Rectal smooth muscle tissue (tissue), 1 donor: ENCODE measurements at regions not wholly inside any gene's neighbourhood (a gene's known extent, or its start where the extent isn't known, plus 50 kb on each side); places are given as distances from the start of the nearest gene placed in this dataset.

Experiments used
- H3K27ac ChIP-seq: one replicate; pipeline ENCODE4 v1.7.0; 2013; ENCODE audit warnings: low read depth, low read length, inconsistent platforms
- H3K27me3 ChIP-seq: one replicate; pipeline ENCODE4 v1.7.0; 2013; ENCODE audit warnings: low read length; ENCODE audit not compliant: control insufficient read depth, insufficient read depth
- H3K36me3 ChIP-seq: one replicate; pipeline ENCODE4 v1.7.0; 2013; ENCODE audit warnings: low read length; ENCODE audit not compliant: control insufficient read depth, insufficient read depth
- H3K4me1 ChIP-seq: one replicate; pipeline ENCODE4 v1.7.0; 2013; ENCODE audit warnings: low read length; ENCODE audit not compliant: control insufficient read depth, insufficient read depth
- H3K4me3 ChIP-seq: one replicate; pipeline ENCODE4 v1.7.0; 2013; ENCODE audit warnings: low read length
- H3K9ac ChIP-seq: one replicate; pipeline ENCODE4 v1.7.0; 2013; ENCODE audit warnings: low read length

DNA sequence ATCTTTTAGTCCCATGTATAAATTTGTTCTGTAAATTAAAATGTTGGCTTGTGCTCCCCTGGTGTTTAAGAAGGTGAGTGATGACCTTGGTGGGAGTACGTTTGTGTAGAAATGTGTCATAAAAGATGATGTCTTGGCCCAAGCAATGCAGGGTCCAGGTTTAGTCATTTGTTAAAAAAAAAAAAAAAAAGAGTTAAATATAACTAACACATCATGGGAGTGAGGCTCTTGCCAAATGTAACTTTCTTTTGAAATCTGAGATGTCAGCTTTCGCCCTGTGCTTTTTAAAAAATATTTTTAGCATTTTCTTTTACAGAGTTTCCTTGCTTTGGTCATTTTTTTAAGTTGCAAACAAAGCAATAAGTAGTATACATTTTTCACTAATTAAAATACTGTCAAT, 135.6 kb downstream of the FBXO8 start:
- Histone ChIP-seq H3K4me1 (peaks cover 23% of the 10 kb centered on the region), H3K27me3 (no peaks in the 10 kb centered on the region), H3K27ac (peak overlapping the region; percentile 64), H3K9ac (no peak overlapping the region), H3K36me3 (no peaks in the 10 kb centered on the region), H3K4me3 (no peak overlapping the region)

DNA sequence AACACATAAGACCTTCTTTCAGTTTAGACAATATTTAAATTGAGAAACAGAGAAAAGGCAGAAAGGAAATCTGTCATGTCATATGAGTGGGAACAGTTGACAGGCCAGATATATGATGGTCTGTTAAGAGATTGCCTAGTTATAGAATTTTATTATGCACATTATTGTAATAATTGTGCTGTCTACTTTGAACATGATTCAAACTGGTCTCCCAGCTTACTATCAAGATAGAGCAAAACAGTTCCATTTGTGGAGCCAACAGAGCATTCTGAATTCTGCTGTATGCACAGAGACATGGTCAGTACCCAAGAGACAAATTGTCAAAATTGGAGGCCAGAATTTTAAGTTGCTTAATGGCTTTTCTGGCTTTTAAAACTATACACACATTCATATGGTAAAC, 139.4 kb downstream of the FBXO8 start:
- peaks cover 19% of the 10 kb centered on the region for H3K4me1 ChIP-seq
- no peak overlapping the region for H3K4me3 ChIP-seq
- no peaks in the 10 kb centered on the region for H3K27me3 ChIP-seq
- H3K36me3 ChIP-seq = no peaks in the 10 kb centered on the region
- no peak overlapping the region for H3K27ac ChIP-seq
- no peak overlapping the region for H3K9ac ChIP-seq

DNA sequence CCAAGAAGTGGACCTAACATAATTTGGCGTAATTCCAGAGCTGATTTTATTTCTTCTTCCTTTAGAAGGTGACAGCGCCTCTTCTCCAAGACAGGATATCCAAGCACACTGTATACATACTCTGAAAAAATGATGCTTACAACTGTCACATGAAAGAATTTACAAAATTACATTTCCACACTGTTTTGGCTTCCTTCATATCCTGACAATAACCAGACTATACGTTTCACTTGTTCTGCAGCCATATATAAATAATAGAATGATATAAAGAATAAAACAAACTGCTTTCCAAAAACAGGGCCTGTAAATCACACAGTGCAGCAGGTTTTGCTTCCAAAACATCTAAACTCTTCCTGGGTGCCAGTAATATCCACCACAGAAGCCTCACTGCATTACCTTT, 141.6 kb downstream of the FBXO8 start:
- H3K4me1 ChIP-seq = peaks cover 6% of the 10 kb centered on the region
- no peak overlapping the region for H3K27ac ChIP-seq
- H3K4me3 ChIP-seq = no peak overlapping the region
- H3K36me3 ChIP-seq = no peaks in the 10 kb centered on the region
- no peak overlapping the region for H3K9ac ChIP-seq
- no peaks in the 10 kb centered on the region for H3K27me3 ChIP-seq

DNA sequence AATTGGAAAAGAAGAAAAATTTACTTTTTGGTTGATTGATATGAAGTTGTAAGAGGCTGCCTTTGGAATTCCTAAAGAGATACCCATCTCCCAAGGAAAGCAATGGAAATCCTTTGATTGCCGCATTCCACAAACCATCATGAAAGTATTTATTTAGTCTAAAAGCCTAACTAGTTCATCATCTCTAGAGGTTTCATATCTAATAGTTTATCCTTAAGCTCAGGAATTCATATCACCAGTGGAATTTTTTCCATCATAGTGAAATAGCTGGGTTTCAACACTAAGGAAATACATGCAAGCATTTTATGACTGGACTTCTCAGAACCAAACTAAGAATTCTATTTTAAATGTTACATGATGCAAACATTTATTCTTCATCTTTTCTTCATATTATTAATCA, 144.9 kb downstream of the FBXO8 start:
- H3K27ac ChIP-seq = no peak overlapping the region
- H3K4me3 ChIP-seq = no peak overlapping the region
- H3K27me3 ChIP-seq = no peaks in the 10 kb centered on the region
- H3K9ac ChIP-seq = no peak overlapping the region
- H3K36me3 ChIP-seq = no peaks in the 10 kb centered on the region
- peaks cover 8% of the 10 kb centered on the region for H3K4me1 ChIP-seq

DNA sequence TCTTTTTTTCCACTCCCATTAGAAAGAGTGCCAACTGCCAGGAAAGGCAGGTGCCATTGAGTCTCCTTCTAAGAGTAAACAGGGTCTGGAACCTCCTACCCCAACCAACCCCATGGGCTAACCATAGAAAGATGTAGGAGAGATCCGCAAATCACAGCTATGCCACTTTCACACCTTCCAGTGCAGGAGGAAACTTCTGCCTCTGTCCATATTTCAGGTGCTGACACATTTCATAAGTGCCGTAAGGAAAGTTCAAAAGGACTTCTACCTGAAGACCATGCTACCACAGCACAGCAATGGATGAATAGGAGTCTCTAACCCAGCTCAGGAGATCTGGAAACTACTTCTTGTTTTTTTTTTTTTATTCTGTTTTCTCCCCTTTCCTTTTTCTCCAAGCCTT, 145.8 kb downstream of the FBXO8 start:
- no peaks in the 10 kb centered on the region for H3K36me3 ChIP-seq
- no peak overlapping the region for H3K4me3 ChIP-seq
- H3K4me1 ChIP-seq = peaks cover 8% of the 10 kb centered on the region
- H3K27ac ChIP-seq = peak overlapping the region; percentile 38
- no peak overlapping the region for H3K9ac ChIP-seq
- no peaks in the 10 kb centered on the region for H3K27me3 ChIP-seq

DNA sequence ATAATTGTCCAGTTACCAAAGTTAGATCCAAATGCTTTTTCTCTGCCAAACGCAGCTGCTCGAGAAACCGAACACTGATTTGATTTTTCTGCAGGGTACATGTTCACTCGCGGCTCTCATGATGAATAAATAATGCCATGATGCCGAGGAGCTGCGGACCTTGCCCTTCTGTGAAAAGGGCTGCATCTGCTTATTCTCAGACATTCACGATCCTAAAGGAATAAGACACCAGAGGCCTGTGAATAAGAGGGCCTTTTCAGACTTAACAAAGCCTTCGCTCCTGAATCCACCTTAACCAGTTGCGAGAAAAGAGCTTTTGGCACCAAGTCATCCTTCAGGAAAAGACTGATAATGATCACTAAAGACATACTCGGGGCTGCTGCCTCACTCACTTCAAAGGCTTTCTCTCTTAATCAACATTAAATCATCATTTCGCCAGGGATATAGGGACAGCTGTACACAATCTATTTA, 147.5 kb downstream of the FBXO8 start:
- no peaks in the 10 kb centered on the region for H3K36me3 ChIP-seq
- H3K27ac ChIP-seq = peak overlapping the region; percentile 79
- H3K27me3 ChIP-seq = no peaks in the 10 kb centered on the region
- H3K4me1 ChIP-seq = peaks cover 4% of the 10 kb centered on the region
- no peak overlapping the region for H3K9ac ChIP-seq
- peak overlapping the region; percentile 22 for H3K4me3 ChIP-seq

DNA sequence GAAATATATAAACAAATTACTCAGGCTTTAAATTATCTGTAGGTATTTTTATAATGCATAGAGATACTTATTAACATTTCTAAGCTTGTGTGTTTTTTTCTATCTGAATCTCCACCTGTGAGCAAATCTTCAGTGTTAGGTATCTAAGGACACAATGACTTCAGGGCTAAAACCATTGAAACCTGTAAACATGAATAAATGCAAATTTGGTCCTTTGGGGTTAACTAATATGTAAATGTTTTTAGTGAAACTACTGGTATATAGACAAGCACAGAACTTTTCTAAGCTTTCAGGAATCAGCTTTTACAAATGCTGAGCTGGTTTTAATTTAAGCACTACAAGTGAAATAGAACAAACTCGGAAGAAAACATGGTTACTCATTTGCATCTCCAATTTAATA, 147.9 kb downstream of the FBXO8 start:
- Histone ChIP-seq H3K9ac (no peak overlapping the region), H3K27me3 (no peaks in the 10 kb centered on the region), H3K27ac (peak overlapping the region; percentile 79), H3K4me3 (no peak overlapping the region), H3K4me1 (peaks cover 4% of the 10 kb centered on the region), H3K36me3 (no peaks in the 10 kb centered on the region)

DNA sequence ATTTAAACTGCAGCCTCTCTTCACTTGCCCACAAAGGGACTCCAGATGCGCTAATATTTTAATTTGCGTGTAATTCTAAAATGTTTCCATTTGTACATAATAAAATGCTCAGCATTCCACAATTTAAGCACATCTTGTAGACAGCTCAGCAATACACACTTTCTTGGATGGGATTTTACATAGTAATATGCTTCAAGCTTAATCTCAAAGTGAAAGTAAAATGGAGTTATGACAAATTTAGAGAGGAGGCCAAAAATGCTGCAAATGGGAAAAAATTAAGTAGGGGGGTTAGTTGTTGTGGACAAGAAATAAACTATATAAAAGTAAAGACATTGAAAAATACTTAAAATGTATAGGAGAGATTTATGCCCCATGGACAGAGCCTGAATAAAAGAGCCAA, 149.1 kb downstream of the FBXO8 start:
- Histone ChIP-seq H3K4me3 (peak overlapping the region; percentile 25), H3K27me3 (no peaks in the 10 kb centered on the region), H3K27ac (peak overlapping the region; percentile 38), H3K36me3 (no peaks in the 10 kb centered on the region), H3K9ac (no peak overlapping the region), H3K4me1 (peaks cover 4% of the 10 kb centered on the region)

DNA sequence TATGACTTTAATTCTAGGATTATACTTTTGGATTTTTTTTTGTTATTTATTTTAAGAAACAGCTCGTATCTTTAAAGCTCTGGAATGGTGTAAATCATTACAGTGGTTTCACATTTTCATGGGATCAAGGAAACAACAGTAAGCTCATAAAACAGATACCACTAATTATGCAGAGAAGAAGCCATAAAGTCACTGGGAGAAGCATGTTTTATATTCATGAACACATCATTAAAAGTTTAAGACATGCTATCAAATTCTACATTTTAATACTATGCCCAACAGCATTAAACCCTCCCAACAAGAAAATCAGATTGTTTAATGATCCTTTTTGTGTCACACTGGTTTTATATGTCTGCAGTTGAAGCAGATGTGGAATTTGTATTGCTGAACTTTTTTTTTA, 149.9 kb downstream of the FBXO8 start:
- H3K27me3 ChIP-seq = no peaks in the 10 kb centered on the region
- peak overlapping the region; percentile 10 for H3K27ac ChIP-seq
- H3K9ac ChIP-seq = no peak overlapping the region
- peaks cover 4% of the 10 kb centered on the region for H3K4me1 ChIP-seq
- no peak overlapping the region for H3K4me3 ChIP-seq
- H3K36me3 ChIP-seq = no peaks in the 10 kb centered on the region

DNA sequence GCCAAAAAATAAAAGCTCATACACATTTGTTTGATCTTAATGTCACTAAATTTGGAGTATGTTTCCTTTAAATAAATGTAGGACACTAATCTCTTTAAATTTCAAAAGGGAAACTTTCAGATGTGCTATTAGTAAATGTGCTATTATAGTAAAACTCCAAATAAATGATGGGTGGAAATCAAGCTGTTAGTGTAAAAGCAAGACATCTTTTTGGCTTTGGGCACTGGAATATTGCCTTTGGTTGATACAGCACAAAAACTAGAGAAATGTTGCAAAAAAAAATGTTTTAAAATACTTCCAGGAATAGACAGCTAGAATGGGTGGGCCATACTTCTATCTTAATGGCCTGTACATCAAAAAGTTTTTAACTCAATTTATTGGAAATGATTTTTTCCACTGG, 151.6 kb downstream of the FBXO8 start:
- Histone ChIP-seq H3K9ac (no peak overlapping the region), H3K27ac (no peak overlapping the region), H3K27me3 (no peaks in the 10 kb centered on the region), H3K4me3 (no peak overlapping the region), H3K4me1 (peaks cover 4% of the 10 kb centered on the region), H3K36me3 (no peaks in the 10 kb centered on the region)

DNA sequence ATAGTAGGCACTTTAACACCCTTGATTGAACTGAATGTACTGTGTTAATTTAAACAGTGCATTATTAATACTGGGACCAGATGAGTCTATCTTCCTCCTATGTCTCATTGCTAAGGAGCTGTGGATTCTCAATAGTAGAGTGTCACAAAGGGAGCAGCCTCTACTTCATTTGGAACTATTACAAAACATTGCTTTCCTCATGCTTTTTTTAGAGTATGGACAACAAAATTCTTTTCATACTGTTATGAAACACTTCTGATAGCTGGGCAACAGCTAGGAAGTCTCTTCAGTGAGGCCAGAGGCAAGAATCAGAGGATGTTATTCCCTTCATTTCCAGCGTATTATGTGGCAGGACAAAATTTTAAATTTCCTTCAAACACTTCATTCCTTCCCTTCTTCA, 160.8 kb downstream of the FBXO8 start:
- no peaks in the 10 kb centered on the region for H3K27me3 ChIP-seq
- no peaks in the 10 kb centered on the region for H3K36me3 ChIP-seq
- peaks cover 12% of the 10 kb centered on the region for H3K4me1 ChIP-seq
- peak overlapping the region; percentile 53 for H3K27ac ChIP-seq
- no peak overlapping the region for H3K9ac ChIP-seq
- no peak overlapping the region for H3K4me3 ChIP-seq

DNA sequence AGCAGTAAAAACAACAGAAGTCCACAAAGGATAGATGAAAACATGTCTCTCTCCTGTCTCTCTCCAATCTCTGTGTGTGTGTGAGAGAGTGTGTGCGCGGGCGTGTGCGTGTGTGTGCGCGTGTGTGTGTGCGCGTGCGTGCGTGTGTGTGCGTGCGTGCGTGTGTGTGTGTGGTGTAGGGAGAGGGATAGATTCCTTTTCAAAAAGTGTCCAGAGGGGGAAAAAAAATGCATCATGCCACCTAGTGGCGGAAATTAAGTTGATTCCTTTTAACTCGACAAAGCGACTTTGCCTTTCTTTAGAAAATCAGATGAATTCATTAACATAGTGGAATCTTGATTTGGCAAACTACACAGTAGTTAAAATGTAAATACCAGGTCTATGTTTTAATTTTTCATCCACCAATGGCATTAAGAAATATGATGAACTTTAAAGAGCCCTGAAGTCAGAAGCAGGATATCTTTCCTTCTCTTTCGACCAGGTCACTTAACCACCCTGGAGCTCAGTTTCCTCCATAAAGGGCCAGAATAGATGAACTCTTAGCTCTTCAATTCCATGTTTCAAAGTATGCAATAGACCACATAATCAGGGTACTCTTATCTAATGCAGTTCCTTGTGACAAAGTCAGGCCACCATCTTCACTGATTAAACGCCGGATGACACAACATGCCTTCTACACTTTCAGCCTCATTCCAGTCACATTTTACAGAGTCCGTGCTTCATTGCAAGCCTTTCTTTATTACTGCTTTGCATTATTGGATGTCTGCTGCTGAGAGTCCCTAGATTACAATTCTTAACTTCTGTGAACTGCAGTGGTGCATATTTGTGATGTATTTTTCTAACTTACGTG, 162.8 kb downstream of the FBXO8 start:
- H3K27ac ChIP-seq = peak overlapping the region; percentile 63
- no peaks in the 10 kb centered on the region for H3K36me3 ChIP-seq
- H3K27me3 ChIP-seq = no peaks in the 10 kb centered on the region
- peak overlapping the region; percentile 53 for H3K4me3 ChIP-seq
- H3K9ac ChIP-seq = no peak overlapping the region
- peaks cover 12% of the 10 kb centered on the region for H3K4me1 ChIP-seq

DNA sequence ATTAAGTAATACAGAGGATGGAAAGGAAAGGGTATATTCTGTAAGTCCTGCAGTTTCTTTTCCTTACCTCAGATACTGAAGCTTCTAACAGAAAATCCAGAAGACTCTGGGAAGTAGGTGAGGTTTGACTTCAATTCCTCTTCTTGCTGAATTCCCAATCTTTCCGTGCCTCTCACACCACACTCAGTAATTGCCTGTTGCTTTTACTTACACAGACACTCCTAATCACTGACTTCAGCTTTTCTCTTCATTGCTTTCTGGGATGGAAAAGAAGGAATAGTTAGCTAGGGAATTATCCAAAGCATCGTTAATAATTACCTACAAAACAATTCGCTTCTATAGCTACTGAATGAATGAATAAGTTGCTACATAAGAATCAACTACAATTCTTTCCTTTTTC, 163.6 kb downstream of the FBXO8 start:
- H3K4me1 ChIP-seq = peaks cover 12% of the 10 kb centered on the region
- H3K27me3 ChIP-seq = no peaks in the 10 kb centered on the region
- peak overlapping the region; percentile 53 for H3K4me3 ChIP-seq
- no peaks in the 10 kb centered on the region for H3K36me3 ChIP-seq
- peak overlapping the region; percentile 63 for H3K27ac ChIP-seq
- H3K9ac ChIP-seq = no peak overlapping the region
